ENCODE measurements at regions not wholly inside any gene's neighbourhood (a gene's known extent, or its start where the extent isn't known, plus 50 kb on each side); places are given as distances from the start of the nearest gene placed in this dataset.

DNA sequence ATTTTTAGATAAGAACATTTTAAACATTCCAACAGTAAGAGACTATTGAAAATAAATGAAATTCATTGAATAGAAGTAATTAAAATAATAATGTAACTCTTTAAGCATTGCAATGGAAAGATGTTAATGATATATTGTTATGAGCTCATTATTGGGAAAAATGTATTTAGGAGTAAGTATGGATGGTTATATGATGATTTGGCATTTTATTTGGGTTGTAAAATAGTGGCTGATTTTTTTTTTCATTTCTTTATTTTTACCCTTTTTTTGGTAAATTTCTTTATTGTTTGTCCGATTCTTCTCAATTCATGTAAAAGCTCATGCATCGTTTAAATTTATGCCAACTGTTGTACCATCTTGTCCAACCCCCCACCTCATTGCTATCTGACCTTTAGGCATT is 539.9 kb downstream of the HS3ST4 start:
- Mint-ChIP-seq H3K27ac (no peak overlapping the region), H3K4me3 (no peak overlapping the region), H3K9me3 (no peaks in the 10 kb centered on the region), H3K4me1 (no peaks in the 10 kb centered on the region), H3K36me3 (ENCODE audit: low read depth) (no peaks in the 10 kb centered on the region), H3K27me3 (ENCODE audit: low read depth) (peaks cover 3% of the 10 kb centered on the region)
- no peak for TF ChIP-seq CTCF (IDR thresholded peaks at IDR 0.05; ENCODE audit: unreplicated experiment in 3 of 3)

DNA sequence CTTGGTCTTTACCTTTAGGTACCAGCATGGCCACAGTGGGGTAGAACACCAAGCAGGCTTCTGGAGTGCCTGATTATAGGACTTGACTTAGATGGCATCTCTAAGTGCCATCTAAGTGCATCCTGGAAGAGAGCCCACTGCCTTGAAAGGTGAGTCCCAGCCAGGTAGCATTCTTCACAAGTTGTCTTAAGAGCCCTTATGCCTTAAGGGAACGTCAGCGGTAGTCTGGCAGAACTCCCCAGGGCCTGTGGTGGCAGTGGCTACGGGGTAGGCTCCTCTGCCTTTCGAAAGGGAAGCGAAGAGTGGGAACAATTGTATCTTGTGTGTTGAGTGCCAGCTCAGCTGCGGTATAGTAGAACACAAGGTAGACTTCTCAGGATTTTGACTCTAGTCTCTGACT is 549.0 kb downstream of the HS3ST4 start:
- no peak overlapping the region for H3K4me3 Mint-ChIP-seq
- peaks cover 28% of the 10 kb centered on the region for H3K9me3 Mint-ChIP-seq
- TF ChIP-seq CTCF (IDR thresholded peaks at IDR 0.05; ENCODE audit: unreplicated experiment in 3 of 3) = no peak
- no peaks in the 10 kb centered on the region for H3K4me1 Mint-ChIP-seq
- no peaks in the 10 kb centered on the region for H3K27me3 Mint-ChIP-seq (ENCODE audit: low read depth)
- no peaks in the 10 kb centered on the region for H3K36me3 Mint-ChIP-seq (ENCODE audit: low read depth)
- H3K27ac Mint-ChIP-seq = no peak overlapping the region

- TF ChIP-seq CTCF (IDR thresholded peaks at IDR 0.05; ENCODE audit: unreplicated experiment in 3 of 3) = no peak
- Mint-ChIP-seq H3K36me3 (ENCODE audit: low read depth) (no peaks in the 10 kb centered on the region), H3K4me3 (no peak overlapping the region), H3K27ac (no peak overlapping the region), H3K27me3 (ENCODE audit: low read depth) (no peaks in the 10 kb centered on the region), H3K4me1 (no peaks in the 10 kb centered on the region), H3K9me3 (peaks cover 27% of the 10 kb centered on the region)
Measured at GRCh38 chr16:26247063-26247462, 555.3 kb downstream of the HS3ST4 start.

DNA sequence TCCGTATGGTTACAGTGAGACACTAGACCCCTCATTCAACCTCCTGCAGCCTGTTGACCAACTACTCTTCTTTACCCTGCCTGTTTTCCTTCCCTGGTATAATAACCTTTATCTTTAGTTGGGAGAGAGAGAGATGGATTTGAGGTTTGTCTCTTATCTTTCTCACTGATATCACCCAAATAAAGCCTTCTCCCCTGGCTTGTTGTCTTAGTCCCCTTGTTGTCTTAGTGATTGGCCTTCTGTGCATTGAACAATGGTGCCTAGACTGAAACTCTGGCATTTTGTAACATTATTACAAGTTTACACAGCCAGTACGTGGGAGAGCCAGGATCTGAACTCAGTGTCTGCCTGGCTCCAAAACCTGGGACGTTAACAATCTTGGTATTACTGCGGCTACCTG is 560.8 kb downstream of the HS3ST4 start:
- Mint-ChIP-seq H3K27me3 (ENCODE audit: low read depth) (peaks cover 3% of the 10 kb centered on the region), H3K36me3 (ENCODE audit: low read depth) (no peaks in the 10 kb centered on the region), H3K9me3 (peaks cover 5% of the 10 kb centered on the region), H3K27ac (no peak overlapping the region), H3K4me3 (no peak overlapping the region), H3K4me1 (no peaks in the 10 kb centered on the region)
- TF ChIP-seq CTCF (IDR thresholded peaks at IDR 0.05; ENCODE audit: unreplicated experiment in 3 of 3) = no peak

GRCh38 chr16:26261621-26262020 is 569.9 kb downstream of the HS3ST4 start:
- Mint-ChIP-seq H3K4me3 (no peak overlapping the region), H3K36me3 (ENCODE audit: low read depth) (no peaks in the 10 kb centered on the region), H3K27me3 (ENCODE audit: low read depth) (no peaks in the 10 kb centered on the region), H3K27ac (no peak overlapping the region), H3K4me1 (no peaks in the 10 kb centered on the region), H3K9me3 (no peaks in the 10 kb centered on the region)
- TF ChIP-seq CTCF (IDR thresholded peaks at IDR 0.05; ENCODE audit: unreplicated experiment in 3 of 3) = no peak

DNA sequence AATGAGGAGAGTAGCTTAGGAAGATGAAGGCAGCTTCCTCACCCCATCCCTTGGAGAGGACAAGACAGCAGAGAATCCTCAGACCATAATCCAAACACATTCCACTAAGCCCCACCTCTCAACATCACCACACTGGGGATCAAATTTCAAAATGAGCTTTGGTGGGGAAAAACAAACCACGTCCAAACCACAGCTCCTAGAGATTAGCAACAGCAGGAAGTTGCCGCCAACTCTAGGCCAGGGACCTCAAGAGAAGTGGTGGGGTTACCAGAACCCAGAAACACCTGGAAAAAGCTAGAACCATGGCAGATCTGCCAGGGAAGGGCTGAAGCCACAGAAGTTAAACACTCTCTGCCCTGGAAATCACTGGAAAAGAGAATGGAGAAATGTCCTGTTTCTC is 571.6 kb downstream of the HS3ST4 start:
- no peaks in the 10 kb centered on the region for H3K9me3 Mint-ChIP-seq
- no peaks in the 10 kb centered on the region for H3K36me3 Mint-ChIP-seq (ENCODE audit: low read depth)
- no peaks in the 10 kb centered on the region for H3K27me3 Mint-ChIP-seq (ENCODE audit: low read depth)
- TF ChIP-seq CTCF (IDR thresholded peaks at IDR 0.05; ENCODE audit: unreplicated experiment in 3 of 3) = no peak
- no peak overlapping the region for H3K4me3 Mint-ChIP-seq
- no peak overlapping the region for H3K27ac Mint-ChIP-seq
- no peaks in the 10 kb centered on the region for H3K4me1 Mint-ChIP-seq
